Memory B cell (primary cell): ENCODE measurements at regions not wholly inside any gene's neighbourhood (a gene's known extent, or its start where the extent isn't known, plus 50 kb on each side); places are given as distances from the start of the nearest gene placed in this dataset.
"Not testable (repeated sequence)": the region's sequence is repeated elsewhere in the genome, so short reads cannot be mapped to it uniquely, and the experiment has no call there.

Experiments used
- ATAC-seq: fragments of 150-1000 bp; cut with Tn5 transposase; 2 replicates; pipeline ENCODE4 v1.10.0; 2021; ENCODE audit warnings: low read depth, mild to moderate bottlenecking, moderate library complexity
- DNase-seq, 2 donors: peaks; one replicate each; pipeline ENCODE4 v3.0.0; 2022; ENCODE audit warnings: low spot score in 2 of 2
- H3K27ac Mint-ChIP-seq: one replicate; pipeline ENCODE4 v1.8.0; 2022; ENCODE audit warnings: mild to moderate bottlenecking, moderate library complexity, mixed read lengths
- H3K27me3 Mint-ChIP-seq: one replicate; pipeline ENCODE4 v1.8.0; 2022; ENCODE audit warnings: mixed read lengths
- H3K36me3 Mint-ChIP-seq: one replicate; pipeline ENCODE4 v1.8.0; 2022; ENCODE audit warnings: mild to moderate bottlenecking, mixed read lengths
- H3K4me1 Mint-ChIP-seq: one replicate; pipeline ENCODE4 v1.8.0; 2022; ENCODE audit warnings: mixed read lengths
- H3K4me3 Mint-ChIP-seq: one replicate; pipeline ENCODE4 v1.8.0; 2022; ENCODE audit warnings: mild to moderate bottlenecking, moderate library complexity, mixed read lengths
- H3K9me3 Mint-ChIP-seq: one replicate; pipeline ENCODE4 v1.8.0; 2022; ENCODE audit warnings: mixed read lengths

DNA sequence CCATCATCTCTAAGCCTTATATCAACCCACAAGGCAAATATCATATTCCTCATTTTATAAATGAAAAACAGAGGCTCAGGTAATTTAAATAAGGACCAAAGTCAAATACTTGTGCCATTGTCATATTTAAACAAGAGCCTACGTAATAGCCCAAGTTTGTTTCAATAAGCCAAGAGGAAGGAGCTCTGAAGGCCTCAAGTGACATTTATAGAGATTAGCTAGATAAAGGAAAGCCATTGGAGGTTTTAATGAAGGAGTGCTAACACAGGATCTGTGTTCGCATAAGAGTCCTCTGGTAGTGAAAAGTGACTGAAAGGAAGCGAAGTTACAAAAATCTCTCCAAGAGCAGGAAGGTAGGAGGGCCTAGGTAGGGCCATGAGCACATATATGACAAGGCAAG, 384.9 kb upstream of the NOCT start:
- no peaks in the 10 kb centered on the region for H3K36me3 Mint-ChIP-seq
- H3K4me1 Mint-ChIP-seq, result no peaks in the 10 kb centered on the region
- peaks cover 2% of the 10 kb centered on the region for H3K9me3 Mint-ChIP-seq
- no peak for DNase-seq
- no peak overlapping the region for H3K4me3 Mint-ChIP-seq
- ATAC-seq, result no peak
- H3K27ac Mint-ChIP-seq, result no peak overlapping the region
- H3K27me3 Mint-ChIP-seq, result no peaks in the 10 kb centered on the region

DNA sequence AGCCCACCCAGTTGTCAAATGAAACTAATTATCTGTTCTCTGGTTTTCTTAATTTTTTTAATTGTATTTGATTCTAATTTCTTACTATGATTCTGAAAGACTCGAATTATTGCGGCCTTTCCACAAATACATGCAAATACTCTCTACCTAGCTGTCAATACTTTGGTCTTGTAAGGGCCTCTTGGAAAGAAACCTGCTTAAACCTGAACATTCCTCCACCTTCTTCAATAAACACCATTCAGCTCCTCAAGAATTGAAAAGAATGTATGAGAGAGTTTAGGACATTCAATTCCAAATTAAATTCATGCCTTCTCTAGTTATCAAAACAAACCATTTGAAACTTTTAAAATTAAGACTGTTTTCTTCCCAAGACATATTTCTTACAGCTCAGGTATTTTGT, 385.9 kb upstream of the NOCT start:
- Mint-ChIP-seq H3K36me3 (no peaks in the 10 kb centered on the region), H3K27ac (no peak overlapping the region), H3K4me3 (no peak overlapping the region), H3K9me3 (peaks cover 2% of the 10 kb centered on the region), H3K27me3 (no peaks in the 10 kb centered on the region), H3K4me1 (no peaks in the 10 kb centered on the region)
- ATAC-seq (no peak), DNase-seq (no peak)

DNA sequence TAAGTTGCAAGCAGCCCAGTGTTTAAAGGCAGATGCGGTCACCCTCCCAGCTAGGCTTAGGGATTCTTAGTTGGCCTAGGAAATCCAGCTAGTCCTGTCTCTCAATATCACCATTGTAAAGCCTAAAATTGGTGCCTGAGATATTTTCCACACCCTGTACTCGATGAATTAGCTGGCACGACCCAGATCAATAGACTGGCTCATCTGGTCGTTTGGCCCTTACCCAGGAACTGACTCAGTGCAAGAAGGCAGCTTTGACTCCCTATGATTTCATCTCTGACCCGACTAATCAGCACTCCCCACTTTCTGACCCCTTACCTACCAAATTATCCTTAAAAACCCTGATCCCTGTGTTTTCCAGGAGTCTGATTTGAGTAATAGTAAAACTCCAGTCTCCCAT, 384.9 kb upstream of the SLC7A11 start:
- no peaks in the 10 kb centered on the region for H3K27me3 Mint-ChIP-seq
- ATAC-seq (no peak), DNase-seq (no peak)
- H3K27ac Mint-ChIP-seq, result no peak overlapping the region
- H3K36me3 Mint-ChIP-seq, result no peaks in the 10 kb centered on the region
- no peak overlapping the region for H3K4me3 Mint-ChIP-seq
- H3K9me3 Mint-ChIP-seq, result no peaks in the 10 kb centered on the region
- no peaks in the 10 kb centered on the region for H3K4me1 Mint-ChIP-seq

DNA sequence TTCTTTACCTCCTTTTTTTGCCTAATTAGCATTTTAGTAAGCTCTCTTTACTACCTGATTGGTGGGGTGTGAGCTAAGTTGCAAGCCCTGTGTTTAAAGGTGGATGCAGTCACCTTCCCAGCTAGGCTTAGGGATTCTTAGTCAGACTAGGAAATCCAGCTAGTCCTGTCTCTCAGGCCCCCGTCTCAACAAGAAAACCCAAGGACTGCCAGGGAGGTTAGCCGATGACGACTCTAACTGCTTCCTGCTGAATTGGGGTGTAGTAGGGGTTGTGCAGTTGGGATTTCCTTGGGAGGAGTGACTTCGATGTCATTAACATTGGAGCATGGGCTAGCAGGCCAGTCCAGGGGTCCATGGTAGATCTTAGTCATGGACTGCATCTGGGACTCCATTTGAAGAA, 380.2 kb upstream of the SLC7A11 start:
- H3K4me3 Mint-ChIP-seq, ATAC-seq, H3K4me1 Mint-ChIP-seq, H3K27me3 Mint-ChIP-seq, H3K27ac Mint-ChIP-seq, H3K9me3 Mint-ChIP-seq, H3K36me3 Mint-ChIP-seq, DNase-seq: not testable (repeated sequence)

DNA sequence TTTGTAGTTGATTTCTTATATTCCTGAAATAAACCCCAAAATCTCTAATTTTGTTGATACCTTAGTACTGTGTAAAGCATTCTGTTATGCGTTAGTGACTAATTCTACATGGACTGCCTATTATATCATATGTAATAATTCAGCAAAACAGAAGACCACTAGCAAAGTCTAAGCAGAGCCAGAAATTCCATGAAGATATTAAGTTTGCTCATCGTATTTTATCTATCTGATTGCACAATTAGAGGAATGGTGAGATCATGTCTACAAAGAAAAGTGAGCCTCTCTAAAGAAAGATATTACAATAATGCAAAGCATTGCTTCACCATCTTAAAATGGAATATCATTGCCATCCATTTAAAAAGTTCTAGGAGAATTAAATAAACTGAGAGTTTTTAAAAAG, 374.6 kb upstream of the SLC7A11 start:
- H3K36me3 Mint-ChIP-seq, result no peaks in the 10 kb centered on the region
- H3K4me3 Mint-ChIP-seq, result no peak overlapping the region
- no peak overlapping the region for H3K27ac Mint-ChIP-seq
- no peak for DNase-seq
- peaks cover 2% of the 10 kb centered on the region for H3K9me3 Mint-ChIP-seq
- no peaks in the 10 kb centered on the region for H3K27me3 Mint-ChIP-seq
- H3K4me1 Mint-ChIP-seq, result no peaks in the 10 kb centered on the region
- ATAC-seq, result no peak

DNA sequence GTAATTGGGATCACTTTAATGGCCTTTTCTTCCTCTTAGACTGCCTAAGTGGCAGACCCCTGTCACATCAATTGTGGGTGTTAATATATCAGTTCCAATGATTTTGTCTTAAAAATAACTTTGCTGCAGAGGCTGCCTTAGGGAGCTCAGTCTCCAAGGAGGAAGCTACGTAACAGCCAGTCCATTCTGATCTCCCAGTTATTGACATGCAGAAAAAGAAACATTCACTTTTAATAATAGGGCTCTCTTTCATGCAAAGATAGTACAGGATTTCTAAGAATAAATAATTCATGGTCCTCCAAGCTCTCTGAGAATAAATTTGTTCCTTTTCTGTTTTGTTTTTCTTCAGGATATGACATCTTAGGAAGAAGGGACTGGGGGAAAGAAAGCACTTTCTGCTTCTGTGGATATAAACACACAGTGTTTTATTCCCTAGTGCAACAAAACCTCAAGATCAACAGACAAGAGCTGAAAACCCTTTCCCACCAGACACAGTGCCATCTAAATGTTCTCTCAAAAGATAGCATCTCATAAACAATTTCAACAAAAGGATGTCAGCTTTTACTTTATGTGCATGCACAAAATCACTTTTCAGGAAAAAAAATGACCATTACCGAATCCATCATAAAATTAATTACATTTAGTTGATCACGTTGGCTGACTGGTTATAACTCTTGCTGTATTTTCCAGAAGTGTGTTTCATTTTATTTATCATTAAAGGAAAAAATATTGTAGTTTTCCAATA, 372.4 kb upstream of the SLC7A11 start:
- Mint-ChIP-seq H3K27ac (no peak overlapping the region), H3K9me3 (no peaks in the 10 kb centered on the region), H3K27me3 (no peaks in the 10 kb centered on the region), H3K4me3 (no peak overlapping the region), H3K4me1 (no peaks in the 10 kb centered on the region), H3K36me3 (no peaks in the 10 kb centered on the region)
- no peak for ATAC-seq
- DNase-seq, result no peak

DNA sequence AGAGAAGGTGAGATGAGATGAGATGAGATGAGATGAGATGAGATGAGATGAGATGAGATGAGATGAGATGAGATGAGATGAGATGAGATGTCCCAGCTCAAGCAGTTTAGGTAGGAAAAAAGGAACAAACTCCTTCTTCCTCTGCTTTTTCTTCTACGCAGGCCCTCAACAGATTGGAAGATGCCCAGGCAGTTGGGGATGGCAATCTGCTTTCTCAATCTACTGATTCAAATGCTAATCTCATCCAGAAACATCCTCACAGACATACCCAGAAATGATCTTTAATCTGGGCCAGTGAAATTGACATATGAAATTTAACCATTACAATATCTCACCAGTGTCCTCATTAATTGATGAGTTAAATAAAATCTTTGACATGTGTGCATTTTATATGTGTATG, 370.3 kb upstream of the SLC7A11 start:
- Mint-ChIP-seq H3K27ac (no peak overlapping the region), H3K9me3 (no peaks in the 10 kb centered on the region), H3K4me3 (no peak overlapping the region), H3K27me3 (peaks cover 1% of the 10 kb centered on the region), H3K36me3 (no peaks in the 10 kb centered on the region), H3K4me1 (no peaks in the 10 kb centered on the region)
- DNase-seq (no peak), ATAC-seq (no peak)

DNA sequence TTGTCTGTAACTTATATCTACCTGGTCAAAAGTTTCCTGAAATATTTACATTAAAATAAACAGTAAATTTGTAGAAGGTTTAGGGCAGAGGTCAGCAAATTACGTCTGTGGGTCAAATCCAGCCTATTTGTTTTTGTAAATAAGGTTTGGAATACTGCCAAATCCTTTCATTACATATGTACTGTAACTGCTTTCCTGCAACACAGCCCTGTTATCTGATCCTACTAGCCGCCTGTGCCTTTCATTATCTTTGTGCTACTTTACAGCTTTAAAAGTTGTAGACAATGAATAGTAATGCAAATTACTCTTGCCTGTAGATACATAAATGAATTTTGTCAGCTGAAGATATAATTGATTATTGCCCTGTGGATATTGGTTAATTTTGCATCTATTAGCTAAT, 369.6 kb upstream of the SLC7A11 start:
- no peaks in the 10 kb centered on the region for H3K9me3 Mint-ChIP-seq
- no peaks in the 10 kb centered on the region for H3K36me3 Mint-ChIP-seq
- H3K27ac Mint-ChIP-seq, result no peak overlapping the region
- H3K4me1 Mint-ChIP-seq, result no peaks in the 10 kb centered on the region
- H3K27me3 Mint-ChIP-seq, result peaks cover 1% of the 10 kb centered on the region
- ATAC-seq, result no peak
- DNase-seq, result no peak
- no peak overlapping the region for H3K4me3 Mint-ChIP-seq

DNA sequence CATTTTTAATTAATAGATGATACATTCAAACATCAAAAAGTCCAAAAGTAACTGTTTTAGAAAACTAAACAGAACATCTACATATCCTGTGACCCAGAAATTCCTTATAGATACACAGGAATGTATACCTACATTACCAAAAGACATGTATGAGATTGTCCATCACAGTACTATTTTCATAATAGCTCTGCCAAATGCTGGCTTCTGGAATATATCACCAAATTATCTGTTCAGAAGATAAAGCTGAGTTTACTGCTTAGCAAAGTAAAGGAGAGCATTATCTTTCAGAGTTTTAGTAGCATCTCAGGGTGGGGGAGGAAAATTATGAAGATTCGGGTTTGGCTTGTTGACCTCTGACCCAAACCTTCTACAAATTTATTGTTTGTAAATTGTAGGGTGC, 368.9 kb upstream of the SLC7A11 start:
- no peak for DNase-seq
- Mint-ChIP-seq H3K4me3 (no peak overlapping the region), H3K27me3 (peaks cover 1% of the 10 kb centered on the region), H3K27ac (no peak overlapping the region), H3K9me3 (no peaks in the 10 kb centered on the region), H3K4me1 (no peaks in the 10 kb centered on the region), H3K36me3 (no peaks in the 10 kb centered on the region)
- ATAC-seq, result no peak

DNA sequence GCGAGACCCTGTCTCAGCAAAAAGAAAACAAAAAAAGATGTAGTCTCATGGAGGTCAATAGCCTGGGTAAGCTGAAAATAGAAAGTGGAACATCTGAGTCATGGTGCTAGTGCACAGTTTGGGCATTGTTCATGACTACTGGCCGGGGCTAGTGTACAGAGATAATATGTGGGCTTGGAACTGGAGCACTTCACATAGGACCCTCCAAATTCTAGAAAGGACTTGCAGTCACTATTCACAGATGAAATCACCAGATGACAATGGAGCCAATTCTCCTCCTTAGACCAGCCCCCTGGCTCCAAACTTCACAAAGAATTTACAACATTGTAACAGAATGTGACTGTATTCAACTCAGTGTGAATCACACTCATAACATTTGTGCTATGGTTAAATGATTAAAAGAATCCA, 367.8 kb upstream of the SLC7A11 start:
- peaks cover 1% of the 10 kb centered on the region for H3K27me3 Mint-ChIP-seq
- no peak overlapping the region for H3K27ac Mint-ChIP-seq
- no peak overlapping the region for H3K4me3 Mint-ChIP-seq
- no peaks in the 10 kb centered on the region for H3K4me1 Mint-ChIP-seq
- H3K36me3 Mint-ChIP-seq, result no peaks in the 10 kb centered on the region
- ATAC-seq (no peak), DNase-seq (no peak)
- no peaks in the 10 kb centered on the region for H3K9me3 Mint-ChIP-seq

DNA sequence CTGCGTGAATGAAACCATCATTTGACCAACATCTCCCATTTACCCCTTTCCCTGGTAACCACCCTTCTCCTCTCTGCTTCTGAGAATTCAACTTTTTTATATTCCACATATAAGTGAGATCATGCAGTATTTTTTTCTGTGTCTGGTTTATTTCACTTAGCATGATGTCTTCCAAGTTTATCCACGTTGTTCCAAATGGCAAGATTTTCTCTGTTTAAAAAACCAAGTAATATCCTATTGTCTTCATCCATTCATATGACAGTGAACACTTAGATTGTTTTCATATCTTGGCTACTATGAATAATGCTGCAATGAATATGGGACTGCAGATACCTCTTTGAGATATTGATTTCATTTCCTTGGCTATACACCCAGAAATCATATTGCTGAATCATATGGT, 362.4 kb upstream of the SLC7A11 start:
- DNase-seq, result no peak
- peaks cover 1% of the 10 kb centered on the region for H3K27me3 Mint-ChIP-seq
- peaks cover 2% of the 10 kb centered on the region for H3K9me3 Mint-ChIP-seq
- no peak for ATAC-seq
- no peaks in the 10 kb centered on the region for H3K4me1 Mint-ChIP-seq
- no peaks in the 10 kb centered on the region for H3K36me3 Mint-ChIP-seq
- no peak overlapping the region for H3K4me3 Mint-ChIP-seq
- H3K27ac Mint-ChIP-seq, result no peak overlapping the region

DNA sequence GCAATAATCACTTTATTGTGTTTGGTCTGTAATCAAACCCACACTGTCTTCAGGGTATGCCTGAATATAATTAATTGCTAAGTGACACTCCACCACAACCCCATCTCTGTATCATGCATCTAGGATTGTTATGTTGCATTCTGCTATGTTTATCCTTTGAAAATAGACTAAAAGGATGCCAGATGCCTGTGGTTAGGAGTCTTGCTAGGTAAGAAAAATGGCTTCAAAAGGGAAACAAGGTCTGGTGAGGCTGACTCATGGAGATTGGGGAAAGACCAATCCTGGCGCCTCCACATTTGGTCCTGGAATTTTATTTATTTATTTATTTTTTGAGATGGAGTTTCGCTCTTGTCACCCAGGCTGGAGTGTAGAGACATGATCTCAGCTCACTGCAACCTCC, 360.5 kb upstream of the SLC7A11 start:
- H3K4me3 Mint-ChIP-seq, result no peak overlapping the region
- peaks cover 2% of the 10 kb centered on the region for H3K9me3 Mint-ChIP-seq
- H3K27ac Mint-ChIP-seq, result no peak overlapping the region
- no peaks in the 10 kb centered on the region for H3K27me3 Mint-ChIP-seq
- H3K36me3 Mint-ChIP-seq, result no peaks in the 10 kb centered on the region
- DNase-seq (no peak), ATAC-seq (no peak)
- no peaks in the 10 kb centered on the region for H3K4me1 Mint-ChIP-seq

DNA sequence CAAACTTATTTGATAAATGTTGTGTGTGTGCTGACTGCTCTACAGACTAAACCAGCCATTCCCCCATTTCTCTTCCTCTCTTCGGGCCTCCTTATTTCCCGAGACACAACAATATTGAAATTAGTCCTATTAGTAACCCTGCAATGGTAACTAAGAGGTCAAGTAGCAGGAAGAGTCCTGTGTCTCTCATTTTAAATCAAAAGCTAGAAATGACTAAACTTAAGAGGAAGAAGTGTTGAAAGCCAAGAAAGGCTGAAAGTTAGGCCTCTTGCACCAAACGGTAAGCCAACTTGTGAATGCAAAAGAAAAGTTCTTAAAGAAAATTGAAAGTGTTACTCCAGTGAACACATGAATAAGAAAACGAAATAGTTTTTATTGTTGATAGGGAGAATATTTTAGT, 357.8 kb upstream of the SLC7A11 start:
- Mint-ChIP-seq H3K4me1 (no peaks in the 10 kb centered on the region), H3K9me3 (peaks cover 2% of the 10 kb centered on the region), H3K27ac (no peak overlapping the region), H3K4me3 (no peak overlapping the region), H3K27me3 (no peaks in the 10 kb centered on the region), H3K36me3 (no peaks in the 10 kb centered on the region)
- ATAC-seq, result no peak
- no peak for DNase-seq

DNA sequence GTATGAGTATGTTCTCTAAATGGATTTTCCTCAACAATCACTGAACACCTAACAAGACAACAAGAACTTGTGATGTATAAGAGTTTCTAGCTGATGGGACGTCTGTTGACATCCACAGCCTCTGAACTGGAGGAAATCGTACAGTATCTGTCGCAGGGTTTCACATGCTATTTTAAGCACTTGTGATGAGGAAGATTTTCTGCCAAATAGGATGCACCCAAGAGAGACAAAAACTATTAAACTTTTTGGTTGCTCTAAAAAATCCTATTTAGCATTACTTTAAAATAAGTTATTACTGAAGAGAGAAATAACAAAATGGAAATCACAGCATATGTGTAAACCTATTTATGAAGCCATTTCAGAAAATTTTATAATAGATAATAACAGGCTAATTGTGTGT, 356.1 kb upstream of the SLC7A11 start:
- ATAC-seq (no peak), DNase-seq (no peak)
- Mint-ChIP-seq H3K27ac (no peak overlapping the region), H3K27me3 (no peaks in the 10 kb centered on the region), H3K4me3 (no peak overlapping the region), H3K9me3 (peaks cover 2% of the 10 kb centered on the region), H3K36me3 (no peaks in the 10 kb centered on the region), H3K4me1 (no peaks in the 10 kb centered on the region)

DNA sequence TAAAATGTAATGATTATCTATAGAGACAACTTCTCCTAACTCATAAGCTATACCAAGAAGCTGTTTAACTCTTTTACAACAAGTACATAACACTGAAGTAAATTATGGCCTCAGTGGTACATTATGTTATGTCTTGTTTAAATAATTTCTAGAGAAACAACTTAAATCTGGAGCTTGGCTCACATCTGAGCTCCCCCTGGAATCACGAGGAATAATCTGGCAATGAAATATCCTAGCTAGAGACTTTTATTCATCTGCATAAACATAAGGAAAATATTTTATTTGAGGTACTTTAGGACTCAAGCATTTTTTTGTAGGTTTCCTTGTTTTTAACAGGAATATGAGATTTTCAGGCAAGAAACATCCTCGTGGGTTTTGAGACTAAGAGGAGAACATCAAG, 354.7 kb upstream of the SLC7A11 start:
- Mint-ChIP-seq H3K4me3 (no peak overlapping the region), H3K27me3 (peaks cover 2% of the 10 kb centered on the region), H3K27ac (no peak overlapping the region), H3K36me3 (no peaks in the 10 kb centered on the region), H3K4me1 (no peaks in the 10 kb centered on the region), H3K9me3 (peaks cover 2% of the 10 kb centered on the region)
- ATAC-seq, result no peak
- DNase-seq, result no peak
